Transverse colon (tissue), 4 donors: ENCODE measurements at regions not wholly inside any gene's neighbourhood (a gene's known extent, or its start where the extent isn't known, plus 50 kb on each side); places are given as distances from the start of the nearest gene placed in this dataset.

Experiments used
- POLR2AphosphoS5 ChIP-seq, 3 donors: sonication (generic); formaldehyde crosslinking; IDR thresholded peaks; one replicate each; pipeline ENCODE4 v1.6.1; 2016; ENCODE audit warnings: antibody characterized with exemption in 3 of 3
- TF ChIP-seq, protein P1 (sequence below), 5 experiments: fragments of 200-600 bp in 3 of 5; fragments of 450-650 bp in 2 of 5; sonication (generic) in 3 of 5; IDR thresholded peaks; 1 replicate in 2 of 5; 2 replicates in 3 of 5; pipeline ENCODE4 v1.5.1; 2016 to 2017; ENCODE audit warnings: antibody characterized with exemption in 5 of 5, inconsistent platforms in 3 of 5, mild to moderate bottlenecking in 2 of 5, moderate library complexity in 1 of 5

DNA sequence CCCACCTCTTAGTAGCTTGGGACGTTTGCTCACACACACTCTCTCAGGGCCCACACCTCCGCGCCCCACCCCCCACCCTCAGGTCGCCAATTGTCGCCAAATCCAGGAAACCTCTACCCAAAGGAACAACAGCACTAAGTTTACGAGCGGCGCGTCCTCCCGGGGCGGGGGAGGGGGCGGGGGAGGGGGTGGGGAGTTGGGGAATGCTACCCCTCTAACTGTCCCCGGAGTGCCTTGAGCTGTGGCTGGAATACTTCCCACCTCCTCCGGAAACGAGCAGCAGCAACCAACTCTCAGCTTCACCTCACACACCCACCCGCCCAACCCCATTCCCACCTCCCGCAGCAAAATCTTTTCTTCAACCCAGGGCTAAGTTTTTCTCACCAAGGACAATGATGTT, 135.6 kb upstream of the ZIC3 start:
- TF ChIP-seq, protein P1, sequence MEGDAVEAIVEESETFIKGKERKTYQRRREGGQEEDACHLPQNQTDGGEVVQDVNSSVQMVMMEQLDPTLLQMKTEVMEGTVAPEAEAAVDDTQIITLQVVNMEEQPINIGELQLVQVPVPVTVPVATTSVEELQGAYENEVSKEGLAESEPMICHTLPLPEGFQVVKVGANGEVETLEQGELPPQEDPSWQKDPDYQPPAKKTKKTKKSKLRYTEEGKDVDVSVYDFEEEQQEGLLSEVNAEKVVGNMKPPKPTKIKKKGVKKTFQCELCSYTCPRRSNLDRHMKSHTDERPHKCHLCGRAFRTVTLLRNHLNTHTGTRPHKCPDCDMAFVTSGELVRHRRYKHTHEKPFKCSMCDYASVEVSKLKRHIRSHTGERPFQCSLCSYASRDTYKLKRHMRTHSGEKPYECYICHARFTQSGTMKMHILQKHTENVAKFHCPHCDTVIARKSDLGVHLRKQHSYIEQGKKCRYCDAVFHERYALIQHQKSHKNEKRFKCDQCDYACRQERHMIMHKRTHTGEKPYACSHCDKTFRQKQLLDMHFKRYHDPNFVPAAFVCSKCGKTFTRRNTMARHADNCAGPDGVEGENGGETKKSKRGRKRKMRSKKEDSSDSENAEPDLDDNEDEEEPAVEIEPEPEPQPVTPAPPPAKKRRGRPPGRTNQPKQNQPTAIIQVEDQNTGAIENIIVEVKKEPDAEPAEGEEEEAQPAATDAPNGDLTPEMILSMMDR (IDR thresholded peaks at IDR 0.05), result no peak
- TF ChIP-seq POLR2AphosphoS5 (IDR thresholded peaks at IDR 0.05), result no peak
